HG03103 (cell line): ENCODE measurements at regions not wholly inside any gene's neighbourhood (a gene's known extent, or its start where the extent isn't known, plus 50 kb on each side); places are given as distances from the start of the nearest gene placed in this dataset.
"Not testable (repeated sequence)": the region's sequence is repeated elsewhere in the genome, so short reads cannot be mapped to it uniquely, and the experiment has no call there.

Experiments
- ATAC-seq: cut with Tn5 transposase; IDR thresholded peaks from one replicate; pipeline ENCODE4 v1.9.1; 2021; ENCODE audit warnings: low read depth; ENCODE audit not compliant: unreplicated experiment

DNA sequence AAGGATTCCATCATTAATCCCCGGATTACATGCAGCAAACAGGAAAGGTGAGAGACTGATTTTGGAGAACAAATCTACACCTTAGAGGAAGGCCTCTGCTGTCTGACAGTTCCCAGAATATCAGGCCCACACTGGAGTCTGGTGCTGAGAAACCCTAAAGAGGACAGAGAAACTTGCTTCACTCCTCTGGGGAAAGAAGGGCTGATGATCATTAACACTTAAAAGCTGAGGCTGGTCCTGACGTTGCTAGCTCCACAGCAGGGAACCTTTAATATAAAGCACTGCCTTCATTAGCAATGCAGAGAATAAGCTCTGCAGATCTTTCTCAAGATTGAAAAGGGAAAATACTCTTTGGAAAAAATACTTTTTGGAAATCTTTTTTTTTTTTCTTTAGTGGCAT, 1472.4 kb upstream of the GOT2 start:
- ATAC-seq: no peak

GRCh38 chr16:60204181-60204580, 1470.1 kb upstream of the GOT2 start:
- no peak for ATAC-seq

DNA sequence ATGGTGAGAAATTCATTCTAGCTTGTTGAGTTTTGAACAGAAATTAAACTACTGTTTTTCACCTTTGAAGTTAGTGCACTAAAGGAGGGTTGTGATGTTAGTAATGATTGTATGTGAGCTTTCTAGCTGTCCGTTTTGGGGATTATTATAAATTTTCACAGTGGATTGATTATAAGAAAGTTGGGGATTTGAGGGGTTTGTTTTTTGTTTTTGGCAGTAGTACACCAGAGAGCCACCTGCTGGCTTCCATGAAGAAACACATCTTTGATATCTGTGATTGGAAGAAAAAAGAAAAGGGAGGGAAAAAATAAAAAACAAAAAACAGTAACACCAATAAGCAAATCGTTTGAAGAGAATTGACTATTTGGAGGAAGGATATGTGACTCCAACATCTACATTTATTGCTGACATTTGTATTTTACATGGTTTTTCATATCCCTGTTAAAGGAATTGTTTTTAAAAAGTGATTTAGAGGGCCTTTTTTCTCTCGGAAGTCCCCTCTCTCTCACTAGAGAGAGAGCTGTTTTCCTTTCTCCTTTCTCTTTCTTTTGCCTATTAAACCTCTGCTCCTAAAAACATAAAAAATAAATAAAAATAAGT, 1469.5 kb upstream of the GOT2 start:
- ATAC-seq: no peak

- not testable (repeated sequence) for ATAC-seq
Measured at GRCh38 chr16:60200729-60201128, 1466.6 kb upstream of the GOT2 start.

GRCh38 chr16:60200161-60200560, 1466.0 kb upstream of the GOT2 start:
- ATAC-seq: no peak

- no peak for ATAC-seq
Measured at GRCh38 chr16:60199150-60199549, 1465.0 kb upstream of the GOT2 start.

DNA sequence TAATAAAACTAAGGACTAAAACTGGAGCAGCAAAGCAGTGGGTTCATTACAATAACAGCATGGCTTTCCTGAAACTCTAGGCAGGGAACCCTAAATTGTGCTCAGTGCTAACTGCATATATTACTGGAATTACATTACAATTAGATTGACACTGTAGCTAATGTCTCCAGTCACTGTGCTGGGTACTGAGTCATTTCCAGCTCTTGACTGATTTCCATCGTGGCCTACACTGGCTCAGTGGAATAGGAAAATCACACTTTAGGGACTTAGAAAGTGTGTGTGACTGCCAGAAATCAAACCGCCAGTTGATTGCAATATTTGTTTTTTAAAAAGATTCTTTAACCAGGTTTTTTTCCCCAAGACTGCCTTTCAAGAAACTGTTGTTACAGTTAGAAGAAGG, 1447.4 kb upstream of the GOT2 start:
- no peak for ATAC-seq

- no peak for ATAC-seq
Measured at GRCh38 chr16:60180609-60181008, 1446.5 kb upstream of the GOT2 start.

GRCh38 chr16:60170196-60170595, 1436.1 kb upstream of the GOT2 start:
- no peak for ATAC-seq

DNA sequence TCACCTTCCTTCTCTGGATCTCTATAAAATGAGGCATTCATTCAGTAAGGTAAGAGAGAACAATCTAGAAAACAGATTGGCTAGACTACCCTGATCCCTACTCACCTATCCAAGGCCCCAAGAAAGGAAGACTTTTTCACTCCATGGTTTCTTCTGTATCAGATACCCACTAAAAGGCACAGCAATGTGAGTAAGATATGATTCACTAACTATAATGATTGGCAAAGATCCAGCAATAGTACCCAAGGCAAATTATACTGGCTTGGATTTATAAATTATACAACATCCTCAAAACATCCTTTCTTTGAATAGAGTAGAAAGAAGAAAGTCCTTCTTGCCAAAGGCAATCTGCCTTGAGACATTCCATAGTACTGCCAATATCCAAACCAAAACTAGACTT, 1432.0 kb upstream of the GOT2 start:
- no peak for ATAC-seq

- no peak for ATAC-seq
Measured at GRCh38 chr16:60151987-60152386, 1417.9 kb upstream of the GOT2 start.

DNA sequence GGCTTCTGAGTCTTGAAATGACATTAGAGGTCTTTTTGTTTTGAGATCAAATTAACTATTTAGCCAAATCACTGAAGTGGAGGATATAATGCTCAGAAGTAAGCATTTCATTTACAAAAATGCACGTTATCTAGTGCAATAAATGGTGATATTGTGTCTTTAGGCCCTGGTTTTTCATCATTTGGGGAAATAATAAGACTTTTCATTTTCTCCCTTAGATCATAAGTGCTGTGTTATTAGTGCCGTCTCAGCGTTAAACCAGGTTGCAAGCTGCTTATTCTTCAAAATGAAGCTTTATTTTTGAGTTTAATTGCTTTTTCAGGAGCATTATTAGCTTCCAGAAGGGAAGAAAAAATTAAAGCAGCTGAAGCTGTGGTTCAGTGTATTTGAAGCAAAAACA, 1416.8 kb upstream of the GOT2 start:
- ATAC-seq: no peak

DNA sequence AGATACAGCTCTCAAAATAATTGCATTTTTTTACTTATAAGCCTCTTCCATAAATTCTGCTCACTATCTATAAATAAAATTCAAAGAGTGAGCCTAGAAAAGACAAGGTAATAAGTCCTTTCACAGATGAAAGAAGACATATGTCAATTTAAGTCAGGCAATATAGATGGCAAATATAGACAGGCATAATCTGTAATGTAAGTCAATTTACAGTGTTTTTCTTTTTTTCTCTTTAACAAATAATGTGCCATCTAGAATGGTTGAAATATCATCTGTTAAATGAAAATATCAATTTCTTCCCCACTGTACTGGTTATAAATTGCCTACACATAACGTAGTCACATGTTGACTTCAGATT, 1409.2 kb upstream of the GOT2 start:
- ATAC-seq: no peak

GRCh38 chr16:60142619-60143347, 1408.7 kb upstream of the GOT2 start:
- ATAC-seq: no peak

- no peak for ATAC-seq
Measured at GRCh38 chr16:60137891-60138290, 1403.8 kb upstream of the GOT2 start.

GRCh38 chr16:60127196-60127595, 1393.1 kb upstream of the GOT2 start:
- ATAC-seq: no peak

- ATAC-seq: not testable (repeated sequence)
Measured at GRCh38 chr16:60126115-60126514, 1392.0 kb upstream of the GOT2 start.

- no peak for ATAC-seq
Measured at GRCh38 chr16:60123392-60124023, 1389.4 kb upstream of the GOT2 start.

DNA sequence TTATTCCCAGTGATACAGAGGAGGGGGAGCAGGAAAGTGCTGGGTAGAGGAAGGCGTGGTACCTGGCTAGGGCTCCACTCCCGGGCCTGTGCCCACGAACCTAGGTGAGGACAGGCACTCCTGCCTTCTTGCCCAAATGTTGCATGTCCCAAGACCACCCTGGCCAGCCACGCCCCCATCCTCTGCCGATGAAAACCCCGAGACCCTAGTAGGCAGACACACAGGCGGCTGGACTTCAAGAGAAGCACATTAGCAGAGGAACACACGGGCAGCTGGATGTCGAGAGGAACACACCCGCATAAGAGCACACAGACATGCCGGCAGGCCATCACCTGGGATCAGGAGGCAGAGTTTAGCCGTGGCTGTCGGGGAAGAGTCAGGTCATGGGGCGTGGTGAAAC, 1386.5 kb upstream of the GOT2 start:
- no peak for ATAC-seq

DNA sequence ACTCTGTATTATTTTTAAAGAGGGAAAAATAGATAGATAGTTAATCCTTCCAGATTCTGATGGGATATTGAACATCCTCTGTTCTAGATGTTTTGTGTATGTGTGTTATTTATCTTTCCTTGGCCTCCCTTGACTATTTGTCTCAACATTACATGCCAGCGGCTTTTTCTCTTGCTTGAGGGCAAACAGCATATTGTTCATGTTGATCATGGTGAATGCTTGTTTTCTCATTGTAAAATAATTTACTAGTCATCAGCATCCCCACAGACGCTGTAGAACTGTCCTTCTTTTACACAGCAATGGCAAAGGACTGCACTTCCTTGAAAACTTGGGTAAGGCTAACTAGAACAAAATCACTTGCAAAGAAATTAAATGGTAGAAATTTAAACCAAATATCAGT, 1376.4 kb upstream of the GOT2 start:
- no peak for ATAC-seq

DNA sequence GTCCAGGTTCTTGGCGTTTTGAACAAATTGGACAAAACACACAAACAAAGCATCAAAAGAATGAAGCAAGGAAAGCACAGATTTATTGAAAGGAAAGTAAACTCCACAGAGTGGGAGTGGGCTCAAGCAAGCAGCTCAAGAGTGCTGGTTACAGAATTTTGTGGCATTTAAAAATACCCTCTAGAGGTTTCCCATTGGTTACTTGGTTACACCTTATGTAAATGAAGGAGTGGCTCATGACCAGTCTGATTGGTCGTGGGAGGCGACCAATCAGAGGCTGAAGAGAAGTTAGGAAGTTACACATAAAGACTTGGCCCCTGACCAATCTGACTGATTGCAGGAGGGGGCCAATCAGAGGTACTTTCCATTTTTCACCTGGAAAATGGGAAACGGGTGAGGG, 1373.8 kb upstream of the GOT2 start:
- ATAC-seq: no peak

- ATAC-seq: no peak
Measured at GRCh38 chr16:60107437-60107836, 1373.3 kb upstream of the GOT2 start.
